Right lung (tissue), 2 donors: ENCODE measurements at regions not wholly inside any gene's neighbourhood (a gene's known extent, or its start where the extent isn't known, plus 50 kb on each side); places are given as distances from the start of the nearest gene placed in this dataset.

Experiments used
- DNase-seq, 2 donors: peaks; one replicate each; pipeline ENCODE4 v3.0.0-alpha.2; 2013

GRCh38 chr21:28788030-28788429, 204.6 kb downstream of the LTN1 start:
- no peak for DNase-seq

GRCh38 chr21:28783641-28784185, 209.0 kb downstream of the LTN1 start:
- DNase-seq, result no peak

GRCh38 chr21:28781602-28782276, 210.9 kb downstream of the LTN1 start:
- DNase-seq, result no peak

DNA sequence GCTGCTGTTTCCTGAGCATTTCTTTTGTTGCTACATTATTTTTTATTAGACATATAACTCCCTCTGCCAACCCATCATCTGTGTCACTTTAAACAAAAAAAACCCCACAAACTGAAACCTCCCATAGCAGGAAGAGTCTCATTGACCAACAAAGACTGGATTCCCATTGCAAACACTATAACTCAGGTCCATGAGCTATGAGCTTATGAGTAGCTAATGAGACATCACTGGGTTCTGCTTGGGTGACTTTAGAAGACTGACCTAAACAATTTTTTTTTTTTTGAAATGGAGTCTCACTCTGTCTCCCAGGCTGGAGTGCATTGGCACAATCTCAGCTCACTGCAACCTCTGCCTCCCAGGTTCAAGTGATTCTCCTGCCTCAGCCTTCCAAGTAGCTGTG, 212.8 kb downstream of the LTN1 start:
- no peak for DNase-seq

GRCh38 chr21:28776251-28776650, 216.4 kb downstream of the LTN1 start:
- no peak for DNase-seq

- DNase-seq, result no peak
These were observed 217.6 kb downstream of the LTN1 start for GRCh38 chr21:28775071-28775470.

DNA sequence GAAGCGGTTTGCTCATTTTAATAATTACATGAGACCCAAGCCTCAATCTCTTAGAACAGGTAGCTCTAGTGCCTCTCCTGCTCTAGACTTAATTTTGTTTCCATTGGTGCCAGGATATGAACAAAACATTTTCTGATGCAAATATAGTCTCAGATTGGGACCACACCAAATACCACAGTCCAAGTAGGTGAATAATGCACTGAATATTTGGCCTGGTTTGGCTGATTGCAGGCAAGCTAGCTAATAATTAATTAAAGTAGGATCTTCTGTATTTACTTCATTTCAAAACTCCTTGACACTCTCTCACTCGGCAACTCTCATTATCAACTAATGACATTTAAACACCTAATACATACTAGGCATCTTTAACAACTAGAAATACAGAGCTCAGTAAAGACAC, 219.6 kb downstream of the LTN1 start:
- no peak for DNase-seq

DNA sequence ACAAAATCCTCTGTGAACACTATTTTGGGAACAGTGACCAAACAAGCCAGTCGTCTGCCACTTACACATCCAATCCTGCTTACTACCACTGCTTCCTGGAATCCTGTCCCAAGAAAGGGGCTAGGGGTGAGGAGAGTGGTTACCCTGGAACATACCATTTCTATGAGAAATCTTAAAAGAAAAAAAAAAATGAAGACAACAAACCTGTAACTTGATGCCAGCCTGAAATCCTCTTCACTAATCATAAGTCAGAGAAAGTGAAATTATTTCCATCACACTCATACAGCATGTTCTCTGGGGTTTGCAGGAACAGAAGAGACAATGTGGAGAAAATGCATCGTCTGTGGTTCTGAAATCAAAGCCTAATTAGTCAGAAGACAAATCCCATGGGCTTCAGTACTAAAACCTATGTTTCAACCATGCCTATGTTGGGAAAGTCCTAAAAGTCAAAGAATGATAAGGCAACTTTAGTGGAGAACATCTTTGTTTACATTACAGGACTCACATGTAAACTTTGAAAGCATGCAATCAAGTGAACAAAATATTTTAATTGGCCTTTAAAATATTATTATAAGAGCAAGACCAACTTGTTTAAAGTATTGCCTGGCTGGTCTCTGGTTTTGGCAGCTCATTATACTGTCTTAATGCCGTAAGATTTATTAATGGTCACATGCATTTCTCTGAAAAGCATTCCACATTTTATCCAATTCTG, 220.7 kb downstream of the LTN1 start:
- DNase-seq, result peak; percentile 10 to 18

- DNase-seq, result no peak
These were observed 221.6 kb downstream of the LTN1 start for GRCh38 chr21:28770867-28771661.

- no peak for DNase-seq
These were observed 223.0 kb downstream of the LTN1 start for GRCh38 chr21:28769683-28770082.

DNA sequence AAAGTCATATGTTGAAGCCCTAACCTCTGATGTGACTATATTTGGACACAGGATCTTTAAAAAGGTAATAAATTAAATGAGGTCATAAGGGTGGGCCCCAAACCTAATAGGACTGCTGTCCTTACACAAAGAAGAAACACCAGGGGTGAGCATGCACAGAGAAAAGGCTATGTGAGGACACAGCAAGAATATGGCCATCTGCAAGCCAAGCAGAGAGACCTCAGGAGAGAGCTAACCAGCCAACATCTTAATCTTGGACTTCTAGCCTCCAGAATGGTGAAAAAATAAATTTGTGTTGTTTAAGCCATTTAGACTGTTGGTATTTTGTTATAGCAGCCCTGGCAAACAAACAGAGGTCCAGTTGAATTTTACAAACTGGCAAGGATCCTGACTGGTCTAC, 223.9 kb downstream of the LTN1 start:
- no peak for DNase-seq

DNA sequence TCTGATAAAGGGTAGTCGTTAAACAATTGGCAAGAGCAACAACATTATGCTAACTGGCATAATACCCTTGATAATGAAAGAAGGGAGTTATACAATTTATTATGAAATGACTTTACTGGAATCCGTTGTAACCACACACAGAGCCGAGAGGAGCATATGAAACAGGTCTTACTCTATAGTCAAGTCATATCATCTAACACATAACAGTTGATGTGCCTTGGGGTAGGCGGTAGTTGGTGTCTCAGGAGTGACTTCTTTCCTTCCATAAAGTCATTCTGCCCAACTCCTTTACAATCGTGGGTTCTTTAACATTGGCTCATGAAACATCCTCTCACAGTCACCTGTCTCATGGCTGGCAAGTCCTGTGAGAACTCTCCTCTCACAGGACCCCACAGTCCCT, 225.2 kb downstream of the LTN1 start:
- DNase-seq, result no peak

DNA sequence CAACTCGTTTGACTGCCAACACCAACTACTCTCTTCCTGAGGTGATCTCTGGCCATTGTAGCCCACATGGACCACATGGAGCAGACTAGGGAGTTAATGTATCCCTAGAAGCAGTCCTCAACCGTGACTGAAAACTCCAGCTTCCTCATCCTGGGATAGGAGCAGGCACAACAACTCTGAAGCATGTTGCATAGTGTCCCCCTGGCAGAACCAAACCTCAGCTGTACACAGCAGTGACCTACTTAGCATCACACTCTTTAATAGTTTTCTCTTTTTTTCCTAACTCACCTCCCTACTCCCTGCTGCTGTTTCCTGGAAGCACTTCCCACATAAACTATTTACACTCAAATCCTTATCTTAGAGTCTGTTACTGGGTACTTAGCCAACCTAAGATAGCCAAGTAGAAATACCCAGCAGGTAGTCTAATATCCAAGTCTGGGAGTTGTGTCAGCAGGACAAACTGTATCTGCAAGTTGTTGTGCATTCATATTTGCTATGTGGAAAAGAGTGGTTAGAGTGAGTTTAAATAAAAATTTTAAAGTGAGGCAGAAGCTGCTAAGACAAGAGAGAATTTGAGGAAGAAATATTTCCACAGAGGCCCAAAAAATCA, 228.8 kb downstream of the LTN1 start:
- no peak for DNase-seq

GRCh38 chr21:28762357-28762735, 230.3 kb downstream of the LTN1 start:
- no peak for DNase-seq

GRCh38 chr21:28761674-28762356, 230.9 kb downstream of the LTN1 start:
- DNase-seq, result no peak

DNA sequence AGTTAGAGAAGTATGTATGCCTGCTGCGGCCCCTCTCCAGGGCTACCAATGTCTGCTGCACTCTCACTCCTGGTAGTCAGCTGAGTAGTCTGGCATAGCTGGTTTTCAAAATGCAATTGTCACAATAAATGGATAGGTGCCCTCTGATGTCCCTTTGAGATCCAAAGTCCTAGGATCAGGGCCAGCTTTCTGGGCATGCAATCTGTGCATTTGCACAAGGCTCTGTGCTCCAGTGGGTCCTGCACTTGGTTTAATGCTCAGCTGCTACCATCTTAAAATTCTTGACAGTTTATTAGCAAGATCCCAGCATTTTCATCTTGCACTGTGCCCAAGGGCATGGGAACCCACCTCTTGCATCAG, 233.8 kb downstream of the LTN1 start:
- no peak for DNase-seq

- no peak for DNase-seq
These were observed 234.4 kb downstream of the LTN1 start for GRCh38 chr21:28758042-28758882.

- DNase-seq, result no peak
These were observed 237.8 kb downstream of the LTN1 start for GRCh38 chr21:28754862-28755261.

GRCh38 chr21:28754127-28754611, 238.5 kb downstream of the LTN1 start:
- DNase-seq, result peak; percentile 57 to 83

DNA sequence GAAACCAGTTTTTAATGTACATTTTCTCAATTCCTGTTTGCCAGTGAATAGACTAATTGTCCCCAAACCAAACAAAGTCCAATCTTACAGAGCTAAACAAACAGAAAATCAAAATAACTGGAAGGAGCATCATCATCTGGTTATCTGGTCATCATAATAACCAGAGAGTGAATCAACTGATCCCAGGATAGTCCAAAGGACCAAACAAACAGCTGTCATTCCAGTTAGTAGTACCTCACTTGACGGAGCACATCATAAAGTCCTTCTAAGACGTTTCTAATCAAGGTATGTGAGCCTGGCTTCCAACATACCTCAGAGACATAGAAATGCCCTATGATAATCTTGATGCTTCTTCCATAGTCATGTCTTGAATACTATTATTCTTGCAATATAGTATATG, 240.5 kb downstream of the LTN1 start:
- no peak for DNase-seq

- DNase-seq, result no peak
These were observed 241.5 kb downstream of the LTN1 start for GRCh38 chr21:28751176-28751575.
